Neutrophil (primary cell): ENCODE measurements at regions not wholly inside any gene's neighbourhood (a gene's known extent, or its start where the extent isn't known, plus 50 kb on each side); places are given as distances from the start of the nearest gene placed in this dataset.

Source experiments
- H3K27ac ChIP-seq: fragments of 200-600 bp; sonication (generic); 2 replicates; pipeline ENCODE4 v1.5.1; 2016; ENCODE audit warnings: mild to moderate bottlenecking, moderate library complexity
- H3K27me3 ChIP-seq: fragments of 200-600 bp; sonication (generic); 2 replicates; pipeline ENCODE4 v1.6.0; 2016; ENCODE audit warnings: mild to moderate bottlenecking
- H3K36me3 ChIP-seq: fragments of 200-600 bp; sonication (generic); 2 replicates; pipeline ENCODE4 v1.5.1; 2017
- H3K4me1 ChIP-seq, 2 experiments: fragments of 200-600 bp in 1 of 2; sonication (generic) in 1 of 2; 1 replicate in 1 of 2; 2 replicates in 1 of 2; pipeline versions ENCODE4 v1.5.1 to v1.6.1; 2013 to 2016; ENCODE audit warnings: low read depth in 1 of 2, low read length in 1 of 2, mild to moderate bottlenecking in 1 of 2, moderate library complexity in 1 of 2; ENCODE audit not compliant: control insufficient read depth in 1 of 2, insufficient read depth in 1 of 2
- H3K4me3 ChIP-seq, 2 experiments: fragments of 200-600 bp in 1 of 2; sonication (generic) in 1 of 2; 1 replicate in 1 of 2; 2 replicates in 1 of 2; pipeline ENCODE4 v1.5.1; 2013 to 2016; ENCODE audit warnings: low read depth in 1 of 2, low read length in 1 of 2, mild to moderate bottlenecking in 1 of 2, moderate library complexity in 1 of 2
- H3K9me3 ChIP-seq: fragments of 200-600 bp; sonication (generic); 2 replicates; pipeline ENCODE4 v1.5.1; 2016
- CTCF ChIP-seq: fragments of 200-600 bp; sonication (generic); IDR thresholded peaks from 2 replicates; pipeline ENCODE4 v1.5.1; 2016; ENCODE audit warnings: antibody characterized with exemption

GRCh38 chr14:98408713-98409112 lies 863.3 kb downstream of the BCL11B start:
- no peaks in the 10 kb centered on the region for H3K4me1 ChIP-seq
- TF ChIP-seq CTCF: no peak
- H3K4me3 ChIP-seq: no peak overlapping the region
- no peaks in the 10 kb centered on the region for H3K9me3 ChIP-seq
- H3K36me3 ChIP-seq: no peaks in the 10 kb centered on the region
- H3K27ac ChIP-seq: no peak overlapping the region
- no peaks in the 10 kb centered on the region for H3K27me3 ChIP-seq

GRCh38 chr14:98411154-98411553 lies 860.8 kb downstream of the BCL11B start:
- Histone ChIP-seq H3K27me3 (no peaks in the 10 kb centered on the region), H3K9me3 (no peaks in the 10 kb centered on the region), H3K36me3 (no peaks in the 10 kb centered on the region), H3K27ac (no peak overlapping the region), H3K4me3 (no peak overlapping the region), H3K4me1 (no peaks in the 10 kb centered on the region)
- no peak for TF ChIP-seq CTCF

- Histone ChIP-seq H3K27ac (no peak overlapping the region), H3K27me3 (no peaks in the 10 kb centered on the region), H3K36me3 (no peaks in the 10 kb centered on the region), H3K9me3 (no peaks in the 10 kb centered on the region), H3K4me1 (no peaks in the 10 kb centered on the region), H3K4me3 (no peak overlapping the region)
- no peak for TF ChIP-seq CTCF
These were observed 859.6 kb downstream of the BCL11B start for GRCh38 chr14:98412431-98412830.

- Histone ChIP-seq H3K9me3 (no peaks in the 10 kb centered on the region), H3K27me3 (no peaks in the 10 kb centered on the region), H3K4me1 (no peaks in the 10 kb centered on the region), H3K27ac (no peak overlapping the region), H3K4me3 (no peak overlapping the region), H3K36me3 (no peaks in the 10 kb centered on the region)
- no peak for TF ChIP-seq CTCF
These were observed 856.2 kb downstream of the BCL11B start for GRCh38 chr14:98415766-98416165.

- no peaks in the 10 kb centered on the region for H3K9me3 ChIP-seq
- no peak for TF ChIP-seq CTCF
- no peaks in the 10 kb centered on the region for H3K4me1 ChIP-seq
- no peak overlapping the region for H3K27ac ChIP-seq
- no peak overlapping the region for H3K4me3 ChIP-seq
- H3K36me3 ChIP-seq: no peaks in the 10 kb centered on the region
- H3K27me3 ChIP-seq: no peaks in the 10 kb centered on the region
These were observed 855.0 kb downstream of the BCL11B start for GRCh38 chr14:98417001-98417400.

- H3K27ac ChIP-seq: no peak overlapping the region
- TF ChIP-seq CTCF: no peak
- no peaks in the 10 kb centered on the region for H3K27me3 ChIP-seq
- no peak overlapping the region for H3K4me3 ChIP-seq
- no peaks in the 10 kb centered on the region for H3K4me1 ChIP-seq
- no peaks in the 10 kb centered on the region for H3K9me3 ChIP-seq
- no peaks in the 10 kb centered on the region for H3K36me3 ChIP-seq
These were observed 843.5 kb downstream of the BCL11B start for GRCh38 chr14:98428483-98428994.
